ENCODE measurements at regions not wholly inside any gene's neighbourhood (a gene's known extent, or its start where the extent isn't known, plus 50 kb on each side); places are given as distances from the start of the nearest gene placed in this dataset.

DNA sequence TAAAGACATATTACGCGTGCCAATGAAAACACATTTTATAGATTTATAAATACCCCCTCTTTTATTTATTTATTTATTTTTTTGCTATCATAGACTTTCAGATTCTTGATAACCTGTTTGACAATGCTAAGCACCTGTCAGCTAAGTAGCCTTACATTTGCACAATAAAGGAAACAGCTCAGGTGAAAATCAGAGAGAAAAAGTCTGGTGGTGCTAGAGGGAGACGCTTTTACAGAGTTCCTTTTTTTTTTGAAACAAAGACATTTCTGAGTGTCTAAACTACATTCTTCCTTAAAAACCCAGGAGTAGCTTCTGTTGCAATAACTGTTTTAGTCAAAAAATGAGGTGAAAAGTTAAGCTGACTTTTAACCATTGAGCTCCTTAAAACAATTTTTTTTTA lies 1611.6 kb downstream of the NCAM2 start:
- DNase-seq, result no peak

DNA sequence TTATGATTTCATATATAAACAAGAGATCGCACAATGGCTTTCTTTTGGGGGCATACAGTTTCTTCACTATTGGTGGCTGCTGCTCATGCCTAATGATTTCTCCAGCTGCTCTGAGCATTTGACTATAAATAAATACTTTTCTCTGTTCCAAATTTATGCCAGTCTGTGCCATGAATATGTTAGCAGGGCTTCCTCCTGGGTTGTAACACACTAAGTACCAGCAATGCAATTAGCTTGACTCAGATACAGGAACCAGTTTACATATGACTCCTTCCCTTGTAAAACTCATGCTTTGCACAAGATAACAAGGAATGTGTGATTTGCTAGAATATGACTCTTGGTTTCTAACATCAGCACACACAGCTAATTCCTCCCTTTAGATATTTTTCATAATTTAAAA lies 1629.7 kb downstream of the NCAM2 start:
- DNase-seq, result no peak

- no peak for DNase-seq
Measured at GRCh38 chr21:22630953-22631465, 1632.8 kb downstream of the NCAM2 start.

DNA sequence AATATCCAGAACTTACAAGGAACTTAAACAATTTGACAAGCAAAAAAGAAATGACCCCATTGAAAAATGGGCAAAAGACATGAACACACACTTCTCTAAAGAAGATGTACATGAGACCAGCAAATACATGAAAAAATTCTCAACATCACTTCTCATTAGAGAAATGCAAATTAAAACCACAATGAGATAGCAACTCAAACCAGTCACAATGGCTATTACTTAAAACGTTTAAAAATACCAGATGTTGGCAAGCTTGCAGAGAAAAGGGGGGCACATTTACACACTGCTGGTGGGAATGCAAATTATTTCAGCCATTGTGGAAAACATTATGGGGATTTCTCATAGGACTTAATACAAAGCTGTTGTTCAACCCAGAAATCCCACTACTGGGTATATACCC lies 1634.0 kb downstream of the NCAM2 start:
- DNase-seq, result no peak

GRCh38 chr21:22649246-22649645 lies 1651.0 kb downstream of the NCAM2 start:
- no peak for DNase-seq

- no peak for DNase-seq
Measured at GRCh38 chr21:22650226-22650625, 1652.0 kb downstream of the NCAM2 start.

GRCh38 chr21:22657781-22658180 lies 1659.6 kb downstream of the NCAM2 start:
- no peak for DNase-seq

DNA sequence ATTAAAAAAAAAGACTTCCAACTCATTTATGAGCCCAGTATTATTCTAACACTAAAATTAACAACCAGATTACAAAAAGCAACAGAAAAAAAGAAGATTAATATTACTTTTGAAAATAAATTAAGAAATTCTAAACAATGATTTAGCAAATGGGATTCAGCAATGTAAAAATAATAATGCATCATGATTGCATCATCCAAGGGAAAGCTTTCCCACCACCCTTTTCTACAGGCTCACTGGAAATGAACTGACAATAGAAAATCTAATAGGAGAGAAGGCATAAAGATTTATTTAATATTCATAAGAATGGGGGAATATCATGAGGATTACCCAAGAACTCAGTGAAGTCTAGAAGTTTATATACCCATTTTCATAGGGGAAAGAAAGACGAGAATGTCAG lies 1671.9 kb downstream of the NCAM2 start:
- DNase-seq, result no peak

GRCh38 chr21:22679207-22679606 lies 1681.0 kb downstream of the NCAM2 start:
- DNase-seq, result no peak

DNA sequence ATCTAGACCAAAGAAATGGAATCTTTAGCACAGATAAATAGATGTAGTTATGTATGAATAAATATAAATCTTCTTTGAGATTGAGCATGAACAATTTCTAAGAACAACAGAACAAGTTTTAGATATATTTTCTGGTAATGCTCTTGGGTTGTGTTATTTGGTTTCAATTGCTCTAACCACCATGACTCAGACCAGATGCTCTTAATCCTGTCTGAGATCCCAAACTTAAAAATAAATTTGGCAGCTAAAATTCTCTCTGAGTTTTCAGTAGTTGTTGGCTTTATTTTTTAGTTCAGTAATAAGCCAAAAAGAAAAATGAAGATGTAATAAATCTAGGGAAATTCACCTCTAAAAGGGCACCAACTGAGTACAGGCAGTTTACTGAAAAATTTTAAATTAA lies 1693.4 kb downstream of the NCAM2 start:
- DNase-seq, result no peak

DNA sequence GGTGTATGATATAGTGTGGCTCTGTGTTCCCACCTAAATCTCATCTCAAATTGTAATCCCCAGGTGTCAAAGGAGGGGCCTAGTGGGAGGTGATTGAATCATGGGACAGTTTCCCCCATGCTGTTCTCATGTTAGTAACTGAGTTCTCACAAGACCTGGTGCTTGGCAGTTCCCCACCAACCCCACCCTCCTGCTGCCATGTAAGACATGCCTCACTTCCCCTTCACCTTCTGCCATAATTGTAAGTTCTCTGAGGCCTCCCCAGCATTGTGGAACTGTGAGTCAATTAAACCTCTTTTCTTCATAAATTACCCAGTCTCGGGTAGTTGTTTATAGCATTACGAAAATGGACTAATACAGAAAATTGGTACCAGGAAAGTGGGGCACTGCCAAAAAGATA lies 1705.3 kb downstream of the NCAM2 start:
- DNase-seq, result no peak

GRCh38 chr21:22710721-22711120 lies 1712.5 kb downstream of the NCAM2 start:
- no peak for DNase-seq

DNA sequence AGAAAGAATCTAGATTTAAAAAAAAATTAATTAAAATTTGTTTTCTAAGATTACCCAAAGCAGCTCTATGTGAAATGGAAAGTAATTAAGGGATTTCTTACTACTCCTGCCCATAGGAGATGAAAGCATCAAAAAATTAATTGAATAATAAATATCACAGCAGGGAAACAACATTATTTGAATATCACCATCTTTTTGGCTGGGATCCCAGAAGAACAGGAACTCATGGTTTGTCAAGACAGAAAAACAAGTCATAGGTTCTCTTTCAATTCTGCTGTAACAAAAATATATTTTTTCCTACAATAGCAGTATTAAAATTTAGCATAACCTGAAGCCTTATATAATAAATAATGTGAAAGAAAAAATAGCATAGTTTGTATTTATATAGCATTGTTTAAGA lies 1713.4 kb downstream of the NCAM2 start:
- no peak for DNase-seq

DNA sequence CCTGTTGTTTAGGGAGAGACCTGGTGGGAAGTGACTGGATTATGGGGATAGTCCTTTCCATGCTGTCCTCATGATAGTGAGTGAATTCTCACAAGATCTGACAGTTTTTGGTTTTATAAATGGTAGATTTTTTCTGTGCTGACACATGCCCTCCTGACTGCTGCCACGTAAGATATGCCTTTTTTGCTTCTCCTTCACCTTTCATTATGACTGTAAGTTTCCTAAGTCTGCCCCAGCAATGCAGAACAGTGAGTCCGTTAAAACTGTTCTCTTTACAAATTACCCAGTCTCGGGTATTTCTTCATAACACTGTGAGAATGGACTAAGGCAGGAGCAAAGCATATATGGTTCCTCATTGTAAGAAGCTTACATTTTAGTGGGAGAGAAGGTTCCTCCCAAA lies 1727.2 kb downstream of the NCAM2 start:
- no peak for DNase-seq

DNA sequence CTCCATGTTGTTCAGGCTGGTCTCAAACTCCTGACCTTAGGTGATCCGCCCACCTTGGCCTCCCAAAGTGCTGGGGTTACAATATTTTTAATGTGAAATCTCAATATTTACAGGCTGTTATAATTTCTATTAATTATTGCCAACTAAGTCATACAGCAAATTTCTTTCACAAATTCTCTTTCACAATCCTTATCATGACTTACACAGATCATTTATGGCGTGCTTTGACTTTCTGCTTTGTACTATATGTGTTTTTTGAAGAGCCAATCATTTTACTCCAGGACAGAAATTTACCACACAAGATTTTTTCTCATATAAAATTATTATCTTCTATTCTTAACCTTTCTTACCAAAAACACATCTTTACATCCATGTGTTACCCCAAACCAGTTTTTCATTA lies 1729.9 kb downstream of the NCAM2 start:
- DNase-seq, result no peak

- no peak for DNase-seq
Measured at GRCh38 chr21:22743085-22743484, 1744.9 kb downstream of the NCAM2 start.

GRCh38 chr21:22754746-22755145 lies 1756.5 kb downstream of the NCAM2 start:
- no peak for DNase-seq

GRCh38 chr21:22758478-22758877 lies 1760.3 kb downstream of the NCAM2 start:
- no peak for DNase-seq

DNA sequence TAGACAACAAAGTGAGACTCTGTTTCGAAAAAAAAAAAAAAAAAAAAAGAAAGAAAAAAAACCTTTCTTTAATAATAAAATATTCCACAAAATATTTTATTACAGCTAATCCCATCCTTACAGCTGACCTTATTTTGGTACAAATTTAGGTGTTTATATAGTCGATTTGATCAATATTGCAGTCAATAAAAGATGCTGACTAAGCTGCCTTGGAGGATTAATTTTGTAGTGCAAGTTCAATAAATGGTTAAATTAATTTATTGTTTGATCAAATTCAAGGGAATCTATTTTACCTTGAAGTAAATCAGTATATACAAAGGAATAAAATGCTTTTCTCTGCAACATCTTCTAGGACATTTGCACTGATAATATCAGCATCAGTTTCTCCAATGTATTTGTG lies 1764.3 kb downstream of the NCAM2 start:
- no peak for DNase-seq

DNA sequence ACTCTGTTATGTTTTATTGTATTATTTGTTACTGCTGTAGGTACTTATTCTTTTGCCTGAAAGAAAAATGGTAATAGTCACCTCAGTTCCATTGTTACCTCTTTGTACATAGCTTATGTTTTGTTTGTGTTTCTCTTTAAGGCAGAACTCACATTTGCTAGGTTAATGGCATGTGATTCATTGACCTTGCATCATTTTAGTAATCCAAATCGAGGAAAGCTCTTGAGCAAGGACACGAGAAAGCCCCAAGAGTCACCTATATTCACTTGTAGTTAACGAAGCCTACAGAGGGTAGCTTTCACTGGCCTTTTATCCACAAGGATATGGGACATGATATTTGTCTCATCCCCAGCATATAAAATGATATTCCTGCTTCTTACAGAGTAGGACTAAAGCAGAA lies 1765.2 kb downstream of the NCAM2 start:
- DNase-seq, result no peak

- DNase-seq, result no peak
Measured at GRCh38 chr21:22764222-22764621, 1766.0 kb downstream of the NCAM2 start.

- no peak for DNase-seq
Measured at GRCh38 chr21:22791376-22791775, 1793.2 kb downstream of the NCAM2 start.

GRCh38 chr21:22791986-22792560 lies 1793.9 kb downstream of the NCAM2 start:
- DNase-seq, result no peak

DNA sequence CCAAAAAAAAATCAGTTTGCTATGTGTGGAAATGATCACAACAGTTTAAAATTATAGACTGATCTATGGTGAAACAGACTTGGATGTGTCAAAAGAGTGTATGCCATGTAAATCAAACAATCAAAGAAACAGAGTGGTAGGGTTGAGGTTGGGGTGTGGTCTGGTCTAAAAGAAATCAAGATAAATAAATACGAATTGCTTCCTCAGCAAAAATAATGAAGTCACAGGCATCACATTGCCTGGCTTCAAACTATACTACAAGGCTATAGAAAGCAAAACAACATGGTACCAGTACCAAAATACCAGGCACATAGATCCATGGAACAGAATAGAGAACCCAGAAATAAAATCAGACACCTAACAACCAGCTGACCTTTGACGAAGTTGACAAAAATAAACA lies 1796.9 kb downstream of the NCAM2 start:
- DNase-seq, result no peak

DNA sequence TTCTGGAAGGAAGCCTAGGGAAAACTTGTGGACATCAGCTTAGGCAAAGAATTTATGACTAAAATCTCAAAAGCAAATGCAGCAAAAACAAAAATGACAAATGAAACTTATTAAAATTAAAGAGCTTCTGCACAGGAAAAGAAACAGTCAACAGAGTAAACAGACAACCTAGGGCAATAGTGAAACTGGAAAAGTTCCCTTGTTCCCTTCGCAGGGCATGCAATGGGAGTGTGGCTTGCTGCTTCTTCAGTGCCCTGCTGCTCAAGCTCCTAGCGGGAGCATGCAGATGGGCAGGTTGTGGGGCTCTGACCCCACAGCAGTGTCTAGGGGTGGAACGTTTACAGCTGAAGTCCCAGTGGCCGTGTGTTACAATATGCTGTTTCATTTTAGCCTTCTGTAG lies 1797.4 kb downstream of the NCAM2 start:
- DNase-seq, result no peak

DNA sequence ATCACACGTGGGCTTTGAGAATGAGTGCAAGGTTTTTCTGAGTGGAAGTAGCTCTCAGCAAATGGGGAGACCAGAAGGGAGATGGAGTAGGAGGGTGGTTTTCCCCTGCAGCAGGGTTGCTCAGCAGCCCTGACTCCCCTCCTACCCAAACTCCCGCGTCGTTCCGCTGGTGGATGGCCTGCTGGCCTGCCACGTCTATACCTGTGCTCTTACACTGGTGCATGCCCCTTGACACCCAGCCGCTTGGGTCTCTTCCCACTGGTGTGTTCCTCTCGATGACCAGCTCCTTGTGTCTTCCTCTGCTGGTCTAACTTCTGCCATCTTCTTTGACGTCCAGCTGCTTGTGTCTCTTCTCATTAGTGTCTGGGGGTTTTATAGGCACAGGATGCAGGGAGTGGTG lies 1797.9 kb downstream of the NCAM2 start:
- DNase-seq, result no peak

All from NCI-H1048 (cell line).